ENCODE measurements at regions not wholly inside any gene's neighbourhood (a gene's known extent, or its start where the extent isn't known, plus 50 kb on each side); places are given as distances from the start of the nearest gene placed in this dataset.
A peak's percentile ranks its signal among the peaks of the same experiment; 100 is the strongest.

- no peaks in the 10 kb centered on the region for H3K36me3 ChIP-seq (ENCODE audit: low read depth)
- TF ChIP-seq CTCF (IDR thresholded peaks at IDR 0.05), result no peak
- no peak overlapping the region for H3K4me3 ChIP-seq
- ATAC-seq, result no peak
- intact Hi-C loops (cut with DNase I, micrococcal nuclease), result no loop called here
- H3K4me1 ChIP-seq (ENCODE audit: low read depth), result no peaks in the 10 kb centered on the region
- no peaks in the 10 kb centered on the region for H3K9me3 ChIP-seq
- DNase-seq, result no peak
Measured at GRCh38 chr4:115274545-115274944, 161.1 kb upstream of the NDST4 start.

- DNase-seq (no peak), ATAC-seq (no peak)
- TF ChIP-seq CTCF (IDR thresholded peaks at IDR 0.05), result no peak
- H3K9me3 ChIP-seq, result no peaks in the 10 kb centered on the region
- intact Hi-C loops (cut with DNase I, micrococcal nuclease), result no loop called here
- no peaks in the 10 kb centered on the region for H3K4me1 ChIP-seq (ENCODE audit: low read depth)
- H3K4me3 ChIP-seq, result no peak overlapping the region
- H3K36me3 ChIP-seq (ENCODE audit: low read depth), result no peaks in the 10 kb centered on the region
Measured at GRCh38 chr4:115272594-115272993, 159.2 kb upstream of the NDST4 start.

DNA sequence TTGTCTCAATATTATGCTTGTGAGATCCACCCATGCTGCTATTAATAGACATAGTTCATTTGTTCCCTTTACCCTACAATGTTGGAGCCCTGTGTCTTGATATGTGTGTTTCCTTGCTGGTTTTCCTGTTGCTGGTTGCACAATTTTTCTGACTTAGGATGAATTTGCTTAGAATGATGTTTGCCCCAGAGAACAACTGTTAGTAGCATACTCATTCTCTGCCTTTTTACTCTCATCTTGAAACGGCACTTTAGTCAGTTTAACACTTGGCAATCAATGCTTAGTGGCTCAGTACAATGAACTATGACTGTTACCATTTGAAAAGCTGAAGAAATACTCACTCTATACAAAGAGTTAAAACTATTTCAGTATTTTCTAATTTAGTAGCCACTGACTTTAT is 158.8 kb upstream of the NDST4 start:
- no peaks in the 10 kb centered on the region for H3K9me3 ChIP-seq
- DNase-seq (no peak), ATAC-seq (no peak)
- no peak for TF ChIP-seq CTCF (IDR thresholded peaks at IDR 0.05)
- no peaks in the 10 kb centered on the region for H3K4me1 ChIP-seq (ENCODE audit: low read depth)
- intact Hi-C loops (cut with DNase I, micrococcal nuclease), result no loop called here
- no peak overlapping the region for H3K4me3 ChIP-seq
- no peaks in the 10 kb centered on the region for H3K36me3 ChIP-seq (ENCODE audit: low read depth)

DNA sequence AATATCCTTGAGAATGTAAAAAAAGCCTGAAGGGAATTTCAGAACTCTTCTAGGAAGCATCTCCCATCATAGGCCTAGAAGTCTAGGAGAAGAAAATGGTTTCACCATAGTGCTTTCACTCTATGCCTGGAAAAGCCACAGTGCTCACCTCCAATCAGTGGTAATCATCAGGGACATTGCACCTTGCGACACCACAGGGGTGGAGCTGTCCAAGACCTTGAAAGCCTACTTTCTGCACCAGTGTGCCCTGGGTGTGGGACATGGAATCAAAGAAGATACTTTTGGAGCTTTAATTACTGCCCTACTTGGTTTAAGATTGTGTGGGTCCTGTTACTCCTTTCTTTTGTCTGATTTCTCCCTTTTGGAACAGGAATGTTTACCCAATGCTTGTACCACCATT is 146.8 kb upstream of the NDST4 start:
- no peak for TF ChIP-seq CTCF (IDR thresholded peaks at IDR 0.05)
- H3K4me3 ChIP-seq, result no peak overlapping the region
- intact Hi-C loops (cut with DNase I, micrococcal nuclease), result no loop called here
- no peak for DNase-seq
- no peaks in the 10 kb centered on the region for H3K9me3 ChIP-seq
- no peaks in the 10 kb centered on the region for H3K36me3 ChIP-seq (ENCODE audit: low read depth)
- no peaks in the 10 kb centered on the region for H3K4me1 ChIP-seq (ENCODE audit: low read depth)
- peak; percentile 24 for ATAC-seq

DNA sequence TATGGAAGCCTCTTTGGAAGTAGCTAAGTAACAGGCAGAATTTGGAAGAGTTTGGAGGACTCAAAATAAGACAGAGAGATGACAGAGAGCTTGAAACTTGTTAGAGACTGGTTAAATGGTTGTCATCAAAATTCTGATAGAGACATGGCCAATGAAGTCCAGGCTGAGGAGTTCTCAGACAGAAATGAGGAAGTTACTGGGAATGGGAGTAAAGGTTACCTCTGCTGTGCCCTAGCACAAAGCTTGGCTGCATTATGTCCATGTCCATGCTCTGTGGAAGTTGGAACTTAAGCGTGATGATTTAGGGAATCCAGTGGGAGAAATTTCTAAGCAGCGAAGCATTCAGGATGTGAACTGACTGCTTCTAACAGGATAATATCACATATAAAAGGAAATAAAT is 146.2 kb upstream of the NDST4 start:
- ATAC-seq (no peak), DNase-seq (no peak)
- H3K36me3 ChIP-seq (ENCODE audit: low read depth), result no peaks in the 10 kb centered on the region
- intact Hi-C loops (cut with DNase I, micrococcal nuclease), result no loop called here
- no peaks in the 10 kb centered on the region for H3K9me3 ChIP-seq
- TF ChIP-seq CTCF (IDR thresholded peaks at IDR 0.05), result no peak
- H3K4me3 ChIP-seq, result no peak overlapping the region
- H3K4me1 ChIP-seq (ENCODE audit: low read depth), result no peaks in the 10 kb centered on the region

DNA sequence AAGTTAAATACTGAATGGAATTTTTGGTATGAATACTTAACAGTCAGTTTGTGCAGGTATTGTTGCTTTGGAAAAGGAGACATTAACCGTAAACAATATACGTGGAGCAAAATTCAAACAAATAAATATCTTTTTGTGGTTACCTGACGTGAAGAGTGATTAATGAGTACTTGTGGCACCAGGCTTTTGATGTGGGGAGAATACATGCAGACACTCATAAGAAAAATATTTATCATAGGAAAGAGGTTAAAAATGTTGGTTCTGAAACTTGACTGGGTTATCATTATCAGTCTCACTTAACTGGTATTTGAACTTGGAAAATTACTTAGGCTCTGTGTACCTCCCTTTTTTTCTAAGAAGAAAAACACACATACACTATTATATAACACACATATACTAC is 136.4 kb upstream of the NDST4 start:
- intact Hi-C loops (cut with DNase I, micrococcal nuclease), result no loop called here
- Histone ChIP-seq H3K36me3 (ENCODE audit: low read depth) (no peaks in the 10 kb centered on the region), H3K9me3 (no peaks in the 10 kb centered on the region), H3K4me3 (no peak overlapping the region), H3K4me1 (ENCODE audit: low read depth) (no peaks in the 10 kb centered on the region)
- no peak for ATAC-seq
- TF ChIP-seq CTCF (IDR thresholded peaks at IDR 0.05), result no peak
- DNase-seq, result no peak

Measured in mucosa of descending colon (tissue), 3 donors.